ENCODE measurements at regions not wholly inside any gene's neighbourhood (a gene's known extent, or its start where the extent isn't known, plus 50 kb on each side); places are given as distances from the start of the nearest gene placed in this dataset.

DNA sequence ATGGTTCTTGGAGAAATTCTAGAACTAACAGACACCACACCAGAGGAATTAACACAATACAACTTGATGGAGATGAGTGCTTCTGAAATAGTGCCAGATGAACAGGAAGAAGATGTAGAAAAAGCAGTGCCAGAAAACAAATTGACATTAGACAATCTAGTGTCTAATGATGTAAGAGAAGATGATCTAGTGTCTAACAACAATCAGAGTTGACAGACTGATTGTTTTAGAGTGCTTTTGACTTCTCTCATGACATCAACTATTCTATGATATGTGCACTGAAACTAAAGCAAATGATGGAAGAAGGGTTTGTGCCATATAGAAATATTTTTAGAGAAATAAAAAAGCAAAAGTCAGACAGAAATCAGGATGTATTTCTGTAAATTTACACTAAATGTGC lies 646.1 kb upstream of the KIF2B start:
- no peak for DNase-seq
- ATAC-seq, result no peak
- H3K36me3 ChIP-seq, result no peaks in the 10 kb centered on the region
- H3K4me1 ChIP-seq, result no peaks in the 10 kb centered on the region
- H3K4me3 ChIP-seq, result no peak overlapping the region
- no peaks in the 10 kb centered on the region for H3K9me3 ChIP-seq
- no peaks in the 10 kb centered on the region for H3K27me3 ChIP-seq
- intact Hi-C loops (cut with DNase I; ENCODE audit: low total_unique reads) (no loop called here), in situ Hi-C loops (cut with MboI; ENCODE audit: low sequenced_read_pairs in 4 of 4) (no loop called here)
- no peak overlapping the region for H3K27ac ChIP-seq
- TF ChIP-seq, protein P1, sequence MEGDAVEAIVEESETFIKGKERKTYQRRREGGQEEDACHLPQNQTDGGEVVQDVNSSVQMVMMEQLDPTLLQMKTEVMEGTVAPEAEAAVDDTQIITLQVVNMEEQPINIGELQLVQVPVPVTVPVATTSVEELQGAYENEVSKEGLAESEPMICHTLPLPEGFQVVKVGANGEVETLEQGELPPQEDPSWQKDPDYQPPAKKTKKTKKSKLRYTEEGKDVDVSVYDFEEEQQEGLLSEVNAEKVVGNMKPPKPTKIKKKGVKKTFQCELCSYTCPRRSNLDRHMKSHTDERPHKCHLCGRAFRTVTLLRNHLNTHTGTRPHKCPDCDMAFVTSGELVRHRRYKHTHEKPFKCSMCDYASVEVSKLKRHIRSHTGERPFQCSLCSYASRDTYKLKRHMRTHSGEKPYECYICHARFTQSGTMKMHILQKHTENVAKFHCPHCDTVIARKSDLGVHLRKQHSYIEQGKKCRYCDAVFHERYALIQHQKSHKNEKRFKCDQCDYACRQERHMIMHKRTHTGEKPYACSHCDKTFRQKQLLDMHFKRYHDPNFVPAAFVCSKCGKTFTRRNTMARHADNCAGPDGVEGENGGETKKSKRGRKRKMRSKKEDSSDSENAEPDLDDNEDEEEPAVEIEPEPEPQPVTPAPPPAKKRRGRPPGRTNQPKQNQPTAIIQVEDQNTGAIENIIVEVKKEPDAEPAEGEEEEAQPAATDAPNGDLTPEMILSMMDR (IDR thresholded peaks at IDR 0.05 in 4 of 5, conservative IDR thresholded peaks at IDR 0.05 in 1 of 5), result no peak
- TF ChIP-seq POLR2A (IDR thresholded peaks at IDR 0.05), result no peak

DNA sequence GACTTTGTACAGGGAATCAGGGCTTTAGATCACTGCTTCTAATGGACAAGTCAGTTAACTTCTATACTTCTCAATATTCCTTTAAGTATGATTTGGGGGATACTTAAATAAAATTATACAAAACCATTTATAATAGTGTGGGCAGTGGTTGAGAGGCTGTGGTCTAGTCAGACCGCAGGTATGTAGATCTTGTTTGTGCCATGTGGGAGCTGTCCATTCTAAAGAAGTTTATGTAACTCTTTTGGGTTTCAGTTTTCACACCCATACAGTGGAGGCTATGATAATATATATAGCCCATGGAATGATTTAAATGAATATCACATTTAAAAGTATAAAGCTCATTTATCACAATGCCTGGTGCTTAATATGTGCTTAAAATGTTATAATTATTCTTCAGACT lies 654.3 kb upstream of the KIF2B start:
- no peak for ATAC-seq
- TF ChIP-seq, protein P1 (IDR thresholded peaks at IDR 0.05 in 4 of 5, conservative IDR thresholded peaks at IDR 0.05 in 1 of 5), result no peak
- no peak for TF ChIP-seq POLR2A (IDR thresholded peaks at IDR 0.05)
- DNase-seq, result no peak
- in situ Hi-C loops (cut with MboI; ENCODE audit: low sequenced_read_pairs in 4 of 4) (no loop called here), intact Hi-C loops (cut with DNase I; ENCODE audit: low total_unique reads) (no loop called here)
- Histone ChIP-seq H3K4me1 (no peaks in the 10 kb centered on the region), H3K27me3 (no peaks in the 10 kb centered on the region), H3K27ac (no peak overlapping the region), H3K36me3 (no peaks in the 10 kb centered on the region), H3K9me3 (no peaks in the 10 kb centered on the region), H3K4me3 (no peak overlapping the region)

DNA sequence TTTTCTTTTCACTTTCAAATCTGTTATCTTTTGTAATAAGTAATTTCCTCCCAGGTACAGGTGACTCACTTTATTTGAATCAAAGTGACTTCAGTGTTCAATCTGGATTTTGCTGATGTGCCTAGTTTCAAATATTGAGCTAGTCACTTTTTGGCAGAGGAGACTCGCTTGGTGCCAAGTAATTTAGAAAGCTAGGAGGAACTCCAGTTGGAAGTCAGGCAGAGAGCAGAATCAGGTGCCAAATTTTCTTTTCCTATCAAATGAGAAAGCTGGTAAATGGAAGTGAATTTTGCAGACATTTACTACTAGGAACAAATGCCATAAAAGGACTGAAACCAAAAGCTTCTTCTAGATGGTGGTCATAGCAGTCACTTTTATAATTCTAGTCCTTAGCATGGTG lies 656.0 kb upstream of the KIF2B start:
- no peak overlapping the region for H3K27ac ChIP-seq
- no peaks in the 10 kb centered on the region for H3K36me3 ChIP-seq
- H3K9me3 ChIP-seq, result no peaks in the 10 kb centered on the region
- DNase-seq, result no peak
- H3K4me1 ChIP-seq, result no peaks in the 10 kb centered on the region
- in situ Hi-C loops (cut with MboI; ENCODE audit: low sequenced_read_pairs in 4 of 4) (no loop called here), intact Hi-C loops (cut with DNase I; ENCODE audit: low total_unique reads) (no loop called here)
- H3K4me3 ChIP-seq, result no peak overlapping the region
- ATAC-seq, result no peak
- TF ChIP-seq POLR2A (IDR thresholded peaks at IDR 0.05), result no peak
- TF ChIP-seq, protein P1 (IDR thresholded peaks at IDR 0.05 in 4 of 5, conservative IDR thresholded peaks at IDR 0.05 in 1 of 5), result no peak
- H3K27me3 ChIP-seq, result no peaks in the 10 kb centered on the region

GRCh38 chr17:53150101-53150698 lies 672.5 kb upstream of the KIF2B start:
- no peaks in the 10 kb centered on the region for H3K27me3 ChIP-seq
- intact Hi-C loops (cut with DNase I; ENCODE audit: low total_unique reads) (no loop called here), in situ Hi-C loops (cut with MboI; ENCODE audit: low sequenced_read_pairs in 4 of 4) (no loop called here)
- no peaks in the 10 kb centered on the region for H3K36me3 ChIP-seq
- no peak for ATAC-seq
- TF ChIP-seq POLR2A (IDR thresholded peaks at IDR 0.05), result no peak
- TF ChIP-seq, protein P1 (IDR thresholded peaks at IDR 0.05 in 4 of 5, conservative IDR thresholded peaks at IDR 0.05 in 1 of 5), result peak in 1 of 5 experiments; percentile 46
- H3K9me3 ChIP-seq, result no peaks in the 10 kb centered on the region
- H3K4me1 ChIP-seq, result no peaks in the 10 kb centered on the region
- H3K27ac ChIP-seq, result no peak overlapping the region
- DNase-seq, result no peak
- no peak overlapping the region for H3K4me3 ChIP-seq

DNA sequence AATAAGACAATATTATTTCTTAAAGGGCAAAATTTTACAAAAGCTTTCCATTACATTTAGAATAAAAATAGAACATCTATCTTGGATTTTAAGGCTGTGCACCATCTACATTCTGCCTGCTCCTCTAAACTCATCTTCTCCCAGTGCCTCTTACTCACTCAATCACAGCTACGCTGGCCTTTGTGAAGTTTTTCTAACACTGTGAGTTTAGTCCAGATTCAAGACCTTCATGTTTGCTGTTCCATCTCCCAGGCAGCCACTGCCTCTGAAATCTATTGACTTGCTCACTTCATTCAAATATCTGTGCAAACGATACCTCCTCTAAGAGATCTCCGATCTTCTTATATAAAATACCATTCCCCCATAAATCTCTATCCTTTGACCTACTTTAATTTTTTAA lies 673.4 kb upstream of the KIF2B start:
- Histone ChIP-seq H3K4me1 (no peaks in the 10 kb centered on the region), H3K27ac (no peak overlapping the region), H3K27me3 (no peaks in the 10 kb centered on the region), H3K36me3 (no peaks in the 10 kb centered on the region), H3K9me3 (no peaks in the 10 kb centered on the region), H3K4me3 (no peak overlapping the region)
- no peak for TF ChIP-seq POLR2A (IDR thresholded peaks at IDR 0.05)
- TF ChIP-seq, protein P1 (IDR thresholded peaks at IDR 0.05 in 4 of 5, conservative IDR thresholded peaks at IDR 0.05 in 1 of 5), result no peak
- intact Hi-C loops (cut with DNase I; ENCODE audit: low total_unique reads) (loop anchor here (5.0 to 10.0 kb wide), 2 partner anchors 65 to 117 kb away; no protein-coding TSS in a partner anchor), in situ Hi-C loops (cut with MboI; ENCODE audit: low sequenced_read_pairs in 4 of 4) (loop anchor here in 1 of 4 donors (25.0 kb wide), 1 partner anchor 562 kb away; no protein-coding TSS in a partner anchor)
- DNase-seq, result no peak
- no peak for ATAC-seq
